ENCODE measurements at regions not wholly inside any gene's neighbourhood (a gene's known extent, or its start where the extent isn't known, plus 50 kb on each side); places are given as distances from the start of the nearest gene placed in this dataset.

DNA sequence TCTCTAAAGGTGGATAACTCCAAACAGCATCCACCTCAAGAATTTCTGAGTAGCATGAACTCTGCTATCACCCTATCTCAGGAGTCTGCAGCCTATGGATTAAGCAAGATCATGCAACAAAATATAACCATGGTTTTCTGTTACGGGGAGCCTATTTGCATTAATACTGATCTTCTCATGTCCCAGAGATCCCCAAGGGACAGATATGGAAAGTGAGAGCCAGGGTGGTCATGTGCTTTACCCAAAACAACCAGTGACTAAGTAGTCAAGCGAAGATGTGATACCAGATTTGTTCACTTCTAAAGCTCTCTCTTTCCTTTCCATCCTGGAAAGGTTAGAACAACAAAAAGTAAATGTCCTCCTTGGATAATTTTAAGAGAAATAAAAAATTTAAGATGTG lies 125.1 kb downstream of the PRRX1 start:
- Histone ChIP-seq H3K36me3 (replicated peaks in 1 of 2; ENCODE audit: control insufficient read depth in 1 of 2, insufficient read depth in 2 of 2, low read length in 2 of 2) (no peaks in the 10 kb centered on the region), H3K4me1 (ENCODE audit: insufficient read depth, low read length) (no peaks in the 10 kb centered on the region), H3K4me2 (ENCODE audit: low read depth, low read length) (no peak overlapping the region), H4K20me1 (ENCODE audit: insufficient read depth, low read length) (no peaks in the 10 kb centered on the region), H3K9ac (ENCODE audit: insufficient read depth, low read depth, low read length) (no peak overlapping the region), H3K27ac (ENCODE audit: extremely low read length, insufficient read depth, low read length) (no peak overlapping the region), H2AFZ (ENCODE audit: low read length) (no peak overlapping the region), H3K9me3 (ENCODE audit: low read length) (no peaks in the 10 kb centered on the region), H3K79me2 (ENCODE audit: insufficient read depth, low read length) (no peaks in the 10 kb centered on the region), H3K4me3 (replicated peaks in 1 of 3; ENCODE audit: insufficient read depth in 1 of 3, low read depth in 2 of 3, low read length in 3 of 3) (no peak overlapping the region), H3K27me3 (ENCODE audit: control insufficient read depth in 1 of 2, insufficient read depth in 2 of 2, low read length in 2 of 2) (peaks cover 0 to 1% of the 10 kb centered on the region in 2 experiments; a peak in 1 of 5 replicates)
- no TSS peak for BruUV-seq (replicated peaks)
- in situ Hi-C loops (cut with HindIII; ENCODE audit: extremely low pct_ligation_motif_present, low pct_unique_long_range_greater_than_20kb) (no loop called here), intact Hi-C loops (cut with micrococcal nuclease; ENCODE audit: unreplicated experiment) (no loop called here)
- FAIRE-seq (no peak), DNase-seq (ENCODE audit: low spot score) (no peak), ATAC-seq (no peak)
- TF ChIP-seq ZNF124 (CRISPR knock-in tag; IDR thresholded peaks at IDR 0.05) (no peak), ZNF383 (CRISPR knock-in tag; IDR thresholded peaks at IDR 0.05; ENCODE audit: borderline replicate concordance) (no peak), ISX (CRISPR knock-in tag; conservative IDR thresholded peaks at IDR 0.05) (no peak), ZNF567 (CRISPR knock-in tag; IDR thresholded peaks at IDR 0.05; ENCODE audit: borderline replicate concordance) (no peak), ELF3 (CRISPR knock-in tag; IDR thresholded peaks at IDR 0.05) (no peak)
- ChIA-PET CTCF (ENCODE audit: low intra/inter-chr PET ratio, low total read pairs) (no interaction called here), POLR2A (no interaction called here)
- 45% methylated on average over 2 of the region's 2 CpGs for WGBS (ENCODE audit: low lambda C conversion rate)

DNA sequence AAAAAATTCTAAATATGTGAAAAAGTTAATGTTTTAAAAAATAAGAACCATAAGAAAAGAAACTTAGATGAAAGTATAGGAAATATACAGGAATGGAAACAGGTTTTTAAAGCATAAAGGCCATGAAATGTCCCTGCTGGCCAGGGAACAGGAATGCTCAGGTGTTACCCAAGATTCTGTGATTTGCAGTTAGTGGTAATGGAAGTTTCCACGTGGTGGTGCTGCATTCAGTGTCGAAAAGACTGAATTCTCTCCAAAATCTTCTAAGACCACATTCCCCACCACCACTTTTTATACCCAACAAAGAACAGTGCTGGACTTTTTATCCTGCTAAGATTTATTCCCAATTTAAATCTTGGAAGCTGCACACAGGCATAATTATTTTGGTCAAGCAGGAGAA lies 126.2 kb downstream of the PRRX1 start:
- no TSS peak for BruUV-seq (replicated peaks)
- CTCF ChIA-PET (ENCODE audit: low intra/inter-chr PET ratio, low total read pairs): no interaction called here
- POLR2A ChIA-PET: no interaction called here
- DNase-seq (ENCODE audit: low spot score) (no peak), FAIRE-seq (no peak), ATAC-seq (no peak)
- no peaks in the 10 kb centered on the region for H3K9me3 ChIP-seq (ENCODE audit: low read length)
- intact Hi-C loops (cut with micrococcal nuclease; ENCODE audit: unreplicated experiment): no loop called here
- no peak overlapping the region for H3K4me3 ChIP-seq (replicated peaks in 1 of 3; ENCODE audit: insufficient read depth in 1 of 3, low read depth in 2 of 3, low read length in 3 of 3)
- no peaks in the 10 kb centered on the region for H3K4me1 ChIP-seq (ENCODE audit: insufficient read depth, low read length)
- WGBS (ENCODE audit: low lambda C conversion rate): 8% methylated on average over 2 of the region's 2 CpGs
- in situ Hi-C loops (cut with HindIII; ENCODE audit: extremely low pct_ligation_motif_present, low pct_unique_long_range_greater_than_20kb): no loop called here
- no peaks in the 10 kb centered on the region for H3K36me3 ChIP-seq (replicated peaks in 1 of 2; ENCODE audit: control insufficient read depth in 1 of 2, insufficient read depth in 2 of 2, low read length in 2 of 2)
- peaks cover 0 to 1% of the 10 kb centered on the region in 2 experiments; a peak in 1 of 5 replicates for H3K27me3 ChIP-seq (ENCODE audit: control insufficient read depth in 1 of 2, insufficient read depth in 2 of 2, low read length in 2 of 2)
- no peak overlapping the region for H3K4me2 ChIP-seq (ENCODE audit: low read depth, low read length)
- H2AFZ ChIP-seq (ENCODE audit: low read length): no peak overlapping the region
- no peaks in the 10 kb centered on the region for H3K79me2 ChIP-seq (ENCODE audit: insufficient read depth, low read length)
- no peaks in the 10 kb centered on the region for H4K20me1 ChIP-seq (ENCODE audit: insufficient read depth, low read length)
- H3K9ac ChIP-seq (ENCODE audit: insufficient read depth, low read depth, low read length): no peak overlapping the region
- no peak overlapping the region for H3K27ac ChIP-seq (ENCODE audit: extremely low read length, insufficient read depth, low read length)
- TF ChIP-seq, protein P1, sequence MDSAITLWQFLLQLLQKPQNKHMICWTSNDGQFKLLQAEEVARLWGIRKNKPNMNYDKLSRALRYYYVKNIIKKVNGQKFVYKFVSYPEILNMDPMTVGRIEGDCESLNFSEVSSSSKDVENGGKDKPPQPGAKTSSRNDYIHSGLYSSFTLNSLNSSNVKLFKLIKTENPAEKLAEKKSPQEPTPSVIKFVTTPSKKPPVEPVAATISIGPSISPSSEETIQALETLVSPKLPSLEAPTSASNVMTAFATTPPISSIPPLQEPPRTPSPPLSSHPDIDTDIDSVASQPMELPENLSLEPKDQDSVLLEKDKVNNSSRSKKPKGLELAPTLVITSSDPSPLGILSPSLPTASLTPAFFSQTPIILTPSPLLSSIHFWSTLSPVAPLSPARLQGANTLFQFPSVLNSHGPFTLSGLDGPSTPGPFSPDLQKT (CRISPR knock-in tag; IDR thresholded peaks at IDR 0.05; ENCODE audit: borderline replicate concordance): no peak
- TF ChIP-seq, protein P2, sequence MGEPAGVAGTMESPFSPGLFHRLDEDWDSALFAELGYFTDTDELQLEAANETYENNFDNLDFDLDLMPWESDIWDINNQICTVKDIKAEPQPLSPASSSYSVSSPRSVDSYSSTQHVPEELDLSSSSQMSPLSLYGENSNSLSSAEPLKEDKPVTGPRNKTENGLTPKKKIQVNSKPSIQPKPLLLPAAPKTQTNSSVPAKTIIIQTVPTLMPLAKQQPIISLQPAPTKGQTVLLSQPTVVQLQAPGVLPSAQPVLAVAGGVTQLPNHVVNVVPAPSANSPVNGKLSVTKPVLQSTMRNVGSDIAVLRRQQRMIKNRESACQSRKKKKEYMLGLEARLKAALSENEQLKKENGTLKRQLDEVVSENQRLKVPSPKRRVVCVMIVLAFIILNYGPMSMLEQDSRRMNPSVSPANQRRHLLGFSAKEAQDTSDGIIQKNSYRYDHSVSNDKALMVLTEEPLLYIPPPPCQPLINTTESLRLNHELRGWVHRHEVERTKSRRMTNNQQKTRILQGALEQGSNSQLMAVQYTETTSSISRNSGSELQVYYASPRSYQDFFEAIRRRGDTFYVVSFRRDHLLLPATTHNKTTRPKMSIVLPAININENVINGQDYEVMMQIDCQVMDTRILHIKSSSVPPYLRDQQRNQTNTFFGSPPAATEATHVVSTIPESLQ (CRISPR knock-in tag; conservative IDR thresholded peaks at IDR 0.05): no peak
- TF ChIP-seq, protein P3, sequence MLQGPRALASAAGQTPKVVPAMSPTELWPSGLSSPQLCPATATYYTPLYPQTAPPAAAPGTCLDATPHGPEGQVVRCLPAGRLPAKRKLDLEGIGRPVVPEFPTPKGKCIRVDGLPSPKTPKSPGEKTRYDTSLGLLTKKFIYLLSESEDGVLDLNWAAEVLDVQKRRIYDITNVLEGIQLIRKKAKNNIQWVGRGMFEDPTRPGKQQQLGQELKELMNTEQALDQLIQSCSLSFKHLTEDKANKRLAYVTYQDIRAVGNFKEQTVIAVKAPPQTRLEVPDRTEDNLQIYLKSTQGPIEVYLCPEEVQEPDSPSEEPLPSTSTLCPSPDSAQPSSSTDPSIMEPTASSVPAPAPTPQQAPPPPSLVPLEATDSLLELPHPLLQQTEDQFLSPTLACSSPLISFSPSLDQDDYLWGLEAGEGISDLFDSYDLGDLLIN (CRISPR knock-in tag; IDR thresholded peaks at IDR 0.05; ENCODE audit: borderline replicate concordance): no peak
- TF ChIP-seq BCL6 (CRISPR knock-in tag; IDR thresholded peaks at IDR 0.05) (no peak), MLLT10 (CRISPR knock-in tag; IDR thresholded peaks at IDR 0.05) (no peak), YEATS4 (CRISPR knock-in tag; IDR thresholded peaks at IDR 0.05; ENCODE audit: borderline replicate concordance) (no peak), MAFK (conservative IDR thresholded peaks at IDR 0.05 in 1 of 2, IDR thresholded peaks at IDR 0.05 in 1 of 2; ENCODE audit: low read length in 2 of 2) (no peak), ZNF138 (CRISPR knock-in tag; IDR thresholded peaks at IDR 0.05; ENCODE audit: low read depth) (no peak), ZMAT3 (CRISPR knock-in tag; conservative IDR thresholded peaks at IDR 0.05) (no peak), SKI (IDR thresholded peaks at IDR 0.05; ENCODE audit: partially characterized antibody) (no peak), RBFOX2 (IDR thresholded peaks at IDR 0.05; ENCODE audit: low read depth, low read length) (no peak), ZNF562 (CRISPR knock-in tag; IDR thresholded peaks at IDR 0.05; ENCODE audit: borderline replicate concordance) (no peak)
